HL-60 (cell line): ENCODE measurements at regions not wholly inside any gene's neighbourhood (a gene's known extent, or its start where the extent isn't known, plus 50 kb on each side); places are given as distances from the start of the nearest gene placed in this dataset.

Experiments used
- DNase-seq, 2 experiments: peaks; one replicate each; pipeline ENCODE4 v3.0.0-alpha.2; 2010 to 2020; ENCODE audit warnings: low read depth in 1 of 2, low spot score in 1 of 2
- H3K27ac ChIP-seq: fragments of 250-450 bp; sonication (Bioruptor Pico); replicated peaks from 2 replicates; pipeline ENCODE4 v1.5.1; 2020; ENCODE audit warnings: mild to moderate bottlenecking, moderate library complexity
- H3K27me3 ChIP-seq: fragments of 250-450 bp; sonication (Bioruptor Pico); 2 replicates; pipeline ENCODE4 v1.5.1; 2021; ENCODE audit warnings: mild to moderate bottlenecking, moderate library complexity; ENCODE audit not compliant: insufficient read depth, poor library complexity, severe bottlenecking
- H3K4me3 ChIP-seq: replicated peaks from 2 replicates; pipeline ENCODE4 v1.5.1; 2011; ENCODE audit warnings: mild to moderate bottlenecking, control low read depth, low read length; ENCODE audit not compliant: insufficient read depth
- CTCF ChIP-seq: IDR thresholded peaks from one replicate; pipeline ENCODE4 v1.5.1; 2011; ENCODE audit warnings: low read length, control low read depth, inconsistent platforms; ENCODE audit not compliant: insufficient read depth
- GABPA ChIP-seq: IDR thresholded peaks from 2 replicates; pipeline ENCODE4 v1.6.1; 2012; ENCODE audit warnings: low read depth
- POLR2AphosphoS5 ChIP-seq: IDR thresholded peaks from 2 replicates; pipeline ENCODE4 v1.6.1; 2012; ENCODE audit warnings: low read depth
- SPI1 ChIP-seq: IDR thresholded peaks from 2 replicates; pipeline ENCODE4 v1.6.1; 2012; ENCODE audit warnings: low read depth, mild to moderate bottlenecking, borderline replicate concordance
- TF ChIP-seq, protein P1 (sequence below): IDR thresholded peaks from 2 replicates; pipeline ENCODE4 v1.6.1; 2012; ENCODE audit warnings: low read depth; ENCODE audit not compliant: insufficient replicate concordance

DNA sequence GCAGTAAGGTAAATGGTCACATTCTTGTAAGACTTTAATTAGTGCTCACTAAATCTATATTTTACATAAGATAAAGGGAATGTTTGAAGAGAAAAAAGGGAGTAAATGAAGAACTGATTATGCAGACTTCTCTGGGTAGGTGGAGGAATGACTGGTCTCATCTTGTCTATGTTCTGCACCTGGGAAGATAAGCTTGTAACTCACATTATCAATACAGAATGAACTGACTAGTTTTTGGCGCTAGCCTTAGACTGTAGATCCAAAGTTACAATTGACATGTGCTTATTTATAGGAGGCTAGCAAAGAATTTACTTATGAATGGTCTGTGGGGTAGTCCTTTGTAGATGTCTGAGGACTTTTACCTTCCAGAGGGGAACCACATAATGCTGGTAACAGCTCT, 214.9 kb upstream of the RAB4A start:
- Histone ChIP-seq H3K27me3 (no peaks in the 10 kb centered on the region), H3K4me3 (no peak overlapping the region), H3K27ac (no peak overlapping the region)
- TF ChIP-seq POLR2AphosphoS5 = no peak
- TF ChIP-seq, protein P1, sequence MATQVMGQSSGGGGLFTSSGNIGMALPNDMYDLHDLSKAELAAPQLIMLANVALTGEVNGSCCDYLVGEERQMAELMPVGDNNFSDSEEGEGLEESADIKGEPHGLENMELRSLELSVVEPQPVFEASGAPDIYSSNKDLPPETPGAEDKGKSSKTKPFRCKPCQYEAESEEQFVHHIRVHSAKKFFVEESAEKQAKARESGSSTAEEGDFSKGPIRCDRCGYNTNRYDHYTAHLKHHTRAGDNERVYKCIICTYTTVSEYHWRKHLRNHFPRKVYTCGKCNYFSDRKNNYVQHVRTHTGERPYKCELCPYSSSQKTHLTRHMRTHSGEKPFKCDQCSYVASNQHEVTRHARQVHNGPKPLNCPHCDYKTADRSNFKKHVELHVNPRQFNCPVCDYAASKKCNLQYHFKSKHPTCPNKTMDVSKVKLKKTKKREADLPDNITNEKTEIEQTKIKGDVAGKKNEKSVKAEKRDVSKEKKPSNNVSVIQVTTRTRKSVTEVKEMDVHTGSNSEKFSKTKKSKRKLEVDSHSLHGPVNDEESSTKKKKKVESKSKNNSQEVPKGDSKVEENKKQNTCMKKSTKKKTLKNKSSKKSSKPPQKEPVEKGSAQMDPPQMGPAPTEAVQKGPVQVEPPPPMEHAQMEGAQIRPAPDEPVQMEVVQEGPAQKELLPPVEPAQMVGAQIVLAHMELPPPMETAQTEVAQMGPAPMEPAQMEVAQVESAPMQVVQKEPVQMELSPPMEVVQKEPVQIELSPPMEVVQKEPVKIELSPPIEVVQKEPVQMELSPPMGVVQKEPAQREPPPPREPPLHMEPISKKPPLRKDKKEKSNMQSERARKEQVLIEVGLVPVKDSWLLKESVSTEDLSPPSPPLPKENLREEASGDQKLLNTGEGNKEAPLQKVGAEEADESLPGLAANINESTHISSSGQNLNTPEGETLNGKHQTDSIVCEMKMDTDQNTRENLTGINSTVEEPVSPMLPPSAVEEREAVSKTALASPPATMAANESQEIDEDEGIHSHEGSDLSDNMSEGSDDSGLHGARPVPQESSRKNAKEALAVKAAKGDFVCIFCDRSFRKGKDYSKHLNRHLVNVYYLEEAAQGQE = no peak
- no peak for DNase-seq

- no peak overlapping the region for H3K4me3 ChIP-seq
- TF ChIP-seq, protein P1 = no peak
- no peak for TF ChIP-seq SPI1
- TF ChIP-seq GABPA = no peak
- no peak for TF ChIP-seq POLR2AphosphoS5
- TF ChIP-seq CTCF = no peak
- H3K27ac ChIP-seq = peak overlapping the region; percentile 45
- no peak for DNase-seq
- H3K27me3 ChIP-seq = no peaks in the 10 kb centered on the region
Observed at GRCh38 chr1:229058111-229058561, 212.8 kb upstream of the RAB4A start.

DNA sequence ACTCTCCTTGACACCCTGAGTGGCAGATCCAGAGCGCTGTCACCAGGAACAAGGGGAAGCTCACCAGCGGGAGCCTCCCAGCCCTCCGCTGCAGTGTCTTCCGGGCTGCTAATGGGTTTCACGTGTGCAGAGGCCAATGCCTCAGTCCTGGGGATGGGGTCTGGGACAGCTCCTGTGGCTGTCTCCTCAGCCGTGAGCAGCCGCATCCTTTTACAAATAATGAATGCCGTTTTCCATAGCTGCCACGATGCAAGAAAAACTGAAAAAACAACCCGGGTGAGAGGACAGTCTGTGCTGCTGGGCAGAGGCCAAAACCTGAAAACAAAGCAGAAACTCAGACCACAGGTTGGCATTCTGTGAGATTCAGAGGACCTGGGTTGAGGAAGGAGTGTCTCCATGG, 212.2 kb upstream of the RAB4A start:
- TF ChIP-seq SPI1 = no peak
- TF ChIP-seq CTCF = no peak
- 0 out of 2 replicates have a peak, but pooled peaks have one; percentile 19 for TF ChIP-seq POLR2AphosphoS5
- TF ChIP-seq GABPA = no peak
- TF ChIP-seq, protein P1 = no peak
- no peak overlapping the region for H3K4me3 ChIP-seq
- H3K27me3 ChIP-seq = no peaks in the 10 kb centered on the region
- DNase-seq = peak; percentile 23 to 47
- H3K27ac ChIP-seq = peak overlapping the region; percentile 45
